Colonic mucosa (tissue), 4 donors: ENCODE measurements at regions not wholly inside any gene's neighbourhood (a gene's known extent, or its start where the extent isn't known, plus 50 kb on each side); places are given as distances from the start of the nearest gene placed in this dataset.

Experiments
- DNase-seq: peaks from one replicate; pipeline ENCODE4 v3.0.0-alpha.2; 2020
- H3K27ac ChIP-seq: fragments of 200-600 bp; one replicate; pipeline ENCODE4 v1.8.0; 2021
- H3K27me3 ChIP-seq: fragments of 200-600 bp; one replicate; pipeline ENCODE4 v1.8.0; 2021
- H3K36me3 ChIP-seq: fragments of 200-600 bp; one replicate; pipeline ENCODE4 v1.8.0; 2021
- H3K4me1 ChIP-seq: fragments of 200-600 bp; one replicate; pipeline ENCODE4 v1.8.0; 2021; ENCODE audit warnings: mild to moderate bottlenecking
- H3K4me3 ChIP-seq: fragments of 200-600 bp; one replicate; pipeline ENCODE4 v1.8.0; 2021
- H3K9ac ChIP-seq, 2 donors: one replicate each; pipeline ENCODE4 v1.7.0; 2013; ENCODE audit warnings: control low read depth in 2 of 2, low read depth in 2 of 2, low read length in 2 of 2
- H3K9me3 ChIP-seq: fragments of 200-600 bp; one replicate; pipeline ENCODE4 v1.8.0; 2021
- intact Hi-C: fragments of 100-400 bp; cut with DNase I; formaldehyde crosslinking; loops from one replicate; pipeline ENCODE4 v1.14.1; 2022
- TF ChIP-seq, protein P1 (sequence below): fragments of 200-600 bp; IDR thresholded peaks from one replicate; pipeline ENCODE4 v1.8.0; 2022; ENCODE audit warnings: antibody characterized with exemption, mild to moderate bottlenecking
- donor health status: healthy.
- donor health status: DM: no; HTN: no; CAD: no.
- donor health status: DM: no; HTN: no; CAD: no.

DNA sequence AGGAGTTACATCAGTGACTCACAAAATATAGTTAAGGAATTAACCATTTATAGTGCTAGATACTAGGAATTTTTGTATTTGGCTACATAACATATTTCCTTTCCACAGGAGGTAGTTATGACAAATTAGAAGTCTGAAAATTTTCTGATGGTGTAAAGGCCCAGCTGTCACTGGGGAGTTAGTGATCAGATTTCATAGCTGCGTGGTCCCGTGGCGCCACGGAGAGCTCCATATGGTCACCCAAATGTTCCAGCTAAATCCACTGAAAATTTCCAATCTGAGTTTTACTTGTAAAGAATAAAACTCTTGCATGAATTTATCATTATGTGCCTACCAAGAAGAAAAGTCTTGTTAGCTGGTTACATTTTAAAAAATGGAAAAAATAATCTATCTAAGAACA is 368.9 kb upstream of the PLSCR5 start:
- Histone ChIP-seq H3K36me3 (no peaks in the 10 kb centered on the region), H3K27ac (no peak overlapping the region), H3K27me3 (no peaks in the 10 kb centered on the region), H3K9me3 (no peaks in the 10 kb centered on the region), H3K4me1 (no peaks in the 10 kb centered on the region), H3K4me3 (no peak overlapping the region), H3K9ac (no peak overlapping the region)
- TF ChIP-seq, protein P1, sequence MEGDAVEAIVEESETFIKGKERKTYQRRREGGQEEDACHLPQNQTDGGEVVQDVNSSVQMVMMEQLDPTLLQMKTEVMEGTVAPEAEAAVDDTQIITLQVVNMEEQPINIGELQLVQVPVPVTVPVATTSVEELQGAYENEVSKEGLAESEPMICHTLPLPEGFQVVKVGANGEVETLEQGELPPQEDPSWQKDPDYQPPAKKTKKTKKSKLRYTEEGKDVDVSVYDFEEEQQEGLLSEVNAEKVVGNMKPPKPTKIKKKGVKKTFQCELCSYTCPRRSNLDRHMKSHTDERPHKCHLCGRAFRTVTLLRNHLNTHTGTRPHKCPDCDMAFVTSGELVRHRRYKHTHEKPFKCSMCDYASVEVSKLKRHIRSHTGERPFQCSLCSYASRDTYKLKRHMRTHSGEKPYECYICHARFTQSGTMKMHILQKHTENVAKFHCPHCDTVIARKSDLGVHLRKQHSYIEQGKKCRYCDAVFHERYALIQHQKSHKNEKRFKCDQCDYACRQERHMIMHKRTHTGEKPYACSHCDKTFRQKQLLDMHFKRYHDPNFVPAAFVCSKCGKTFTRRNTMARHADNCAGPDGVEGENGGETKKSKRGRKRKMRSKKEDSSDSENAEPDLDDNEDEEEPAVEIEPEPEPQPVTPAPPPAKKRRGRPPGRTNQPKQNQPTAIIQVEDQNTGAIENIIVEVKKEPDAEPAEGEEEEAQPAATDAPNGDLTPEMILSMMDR: no peak
- no peak for DNase-seq
- intact Hi-C loops: no loop called here

DNA sequence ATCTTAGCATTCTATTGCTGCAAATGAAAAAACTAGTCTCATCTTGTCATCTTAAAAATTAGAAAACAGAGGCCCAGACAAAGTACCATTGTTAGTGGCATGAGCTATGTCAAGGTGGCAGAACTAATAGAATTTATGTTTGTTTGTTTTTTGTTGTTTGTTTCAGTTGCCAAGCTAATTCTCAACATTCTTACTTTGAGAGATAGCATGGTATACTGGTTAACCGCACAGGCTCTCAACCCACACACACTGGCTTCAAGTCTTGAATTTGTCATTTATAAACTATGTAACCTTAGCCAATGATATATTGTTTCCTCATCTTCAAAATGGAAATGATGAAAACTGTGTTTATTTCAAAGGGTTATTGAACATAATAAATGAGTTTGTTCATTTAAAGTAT is 367.6 kb upstream of the PLSCR5 start:
- TF ChIP-seq, protein P1: no peak
- H3K4me3 ChIP-seq: no peak overlapping the region
- intact Hi-C loops: no loop called here

DNA sequence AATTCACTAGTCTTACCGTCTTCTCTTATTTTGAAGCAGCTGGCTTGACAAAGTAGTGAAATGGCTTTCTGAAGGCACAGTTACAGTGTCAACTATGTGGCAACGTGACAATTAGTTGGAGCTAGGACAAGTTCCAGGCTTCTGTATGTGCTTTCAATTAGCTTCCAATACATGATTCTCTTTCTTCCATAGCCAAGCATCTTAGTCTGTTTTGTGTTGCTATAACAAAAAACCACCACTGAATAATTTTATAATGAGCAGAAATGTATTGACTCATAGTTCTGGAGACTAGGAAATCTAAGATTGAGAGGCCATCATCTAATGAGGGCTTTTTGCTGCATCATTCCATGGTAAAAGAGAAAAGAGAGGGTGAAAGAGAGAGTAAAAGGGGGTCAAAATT is 365.1 kb upstream of the PLSCR5 start:
- intact Hi-C loops: no loop called here
- Histone ChIP-seq H3K36me3 (no peaks in the 10 kb centered on the region), H3K27me3 (no peaks in the 10 kb centered on the region), H3K9ac (no peak overlapping the region), H3K27ac (no peak overlapping the region), H3K4me3 (no peak overlapping the region), H3K9me3 (no peaks in the 10 kb centered on the region), H3K4me1 (no peaks in the 10 kb centered on the region)
- no peak for DNase-seq
- TF ChIP-seq, protein P1: no peak

More for the DNA sequence above, 367.6 kb upstream of the PLSCR5 start:
- Histone ChIP-seq H3K27me3 (no peaks in the 10 kb centered on the region), H3K27ac (no peak overlapping the region), H3K9ac (no peak overlapping the region), H3K4me1 (no peaks in the 10 kb centered on the region), H3K36me3 (no peaks in the 10 kb centered on the region), H3K9me3 (no peaks in the 10 kb centered on the region)
- no peak for DNase-seq

DNA sequence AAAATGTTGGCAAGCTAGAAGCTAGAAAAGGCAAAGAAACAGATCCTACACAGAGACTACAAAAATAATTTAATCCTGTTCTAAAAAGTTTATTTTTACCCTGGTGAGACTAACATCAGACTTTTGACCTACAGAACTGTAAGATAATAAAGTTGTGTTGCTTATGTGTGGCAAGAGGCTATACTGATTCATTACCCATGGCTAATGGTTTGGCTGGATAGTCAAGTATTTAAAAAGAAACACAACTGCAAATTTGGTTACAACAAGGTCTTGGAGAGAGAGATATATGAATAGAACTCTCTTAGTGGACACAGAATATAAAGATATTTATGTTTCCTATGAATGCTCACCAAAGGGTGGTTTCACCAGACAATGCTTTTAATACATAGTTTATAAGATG is 364.2 kb upstream of the PLSCR5 start:
- H3K4me3 ChIP-seq: no peak overlapping the region
- H3K36me3 ChIP-seq: no peaks in the 10 kb centered on the region
- no peaks in the 10 kb centered on the region for H3K27me3 ChIP-seq
- H3K27ac ChIP-seq: no peak overlapping the region
- TF ChIP-seq, protein P1: no peak
- H3K4me1 ChIP-seq: no peaks in the 10 kb centered on the region
- no peaks in the 10 kb centered on the region for H3K9me3 ChIP-seq
- no peak overlapping the region for H3K9ac ChIP-seq
- intact Hi-C loops: no loop called here
- no peak for DNase-seq

DNA sequence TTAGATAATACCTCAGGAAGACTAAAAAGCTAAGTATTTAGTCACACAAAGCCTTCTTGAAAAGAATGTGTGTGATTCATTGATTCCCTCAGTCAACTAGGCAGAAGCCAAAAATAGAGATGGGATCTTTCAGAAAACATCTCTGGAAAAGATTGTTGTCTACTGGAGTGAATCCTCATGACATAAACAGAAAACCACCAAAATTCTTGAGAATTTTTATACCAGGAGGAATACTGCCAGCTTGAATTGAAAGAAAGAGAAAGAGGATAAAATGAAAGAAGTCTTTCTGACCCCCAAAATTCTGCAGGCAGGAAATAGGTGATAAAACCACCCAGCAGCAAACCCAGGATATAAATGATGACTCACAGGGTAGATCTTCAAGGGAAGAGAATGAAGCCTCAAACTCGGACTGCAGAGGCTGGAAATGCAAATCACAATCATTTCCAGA is 363.1 kb upstream of the PLSCR5 start:
- intact Hi-C loops: no loop called here
- TF ChIP-seq, protein P1: no peak
- H3K4me1 ChIP-seq: no peaks in the 10 kb centered on the region
- H3K36me3 ChIP-seq: no peaks in the 10 kb centered on the region
- no peak overlapping the region for H3K27ac ChIP-seq
- no peak overlapping the region for H3K4me3 ChIP-seq
- no peak for DNase-seq
- no peaks in the 10 kb centered on the region for H3K9me3 ChIP-seq
- H3K27me3 ChIP-seq: no peaks in the 10 kb centered on the region
- no peak overlapping the region for H3K9ac ChIP-seq

DNA sequence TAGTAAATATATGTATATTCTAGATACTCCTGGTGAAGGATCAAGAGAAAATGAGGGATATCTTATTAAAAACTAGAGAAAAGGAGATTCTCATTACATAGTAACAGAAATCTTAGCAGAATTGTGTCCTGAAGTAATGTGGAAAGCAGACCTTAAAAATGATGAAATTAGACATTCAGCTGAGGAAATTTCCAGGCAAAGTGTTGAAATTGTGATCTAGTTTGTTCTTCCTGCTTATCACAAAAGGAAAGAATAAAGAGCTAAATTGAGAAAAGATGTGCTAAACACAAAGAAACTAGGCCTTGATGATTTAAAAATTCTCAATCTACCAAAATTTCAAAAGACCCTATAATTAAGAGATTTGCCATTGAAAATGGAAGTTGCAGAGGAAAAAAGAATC is 362.6 kb upstream of the PLSCR5 start:
- Histone ChIP-seq H3K27ac (no peak overlapping the region), H3K27me3 (no peaks in the 10 kb centered on the region), H3K9me3 (no peaks in the 10 kb centered on the region), H3K36me3 (no peaks in the 10 kb centered on the region), H3K9ac (no peak overlapping the region), H3K4me3 (no peak overlapping the region), H3K4me1 (no peaks in the 10 kb centered on the region)
- TF ChIP-seq, protein P1: no peak
- intact Hi-C loops: no loop called here
- no peak for DNase-seq
